K562 (cell line): ENCODE measurements at regions not wholly inside any gene's neighbourhood (a gene's known extent, or its start where the extent isn't known, plus 50 kb on each side); places are given as distances from the start of the nearest gene placed in this dataset.

Source experiments
- ATAC-seq: fragments of 200-7000 bp; cut with Tn5 transposase; 3 replicates; pipeline ENCODE4 v1.9.1; 2020; ENCODE audit warnings: moderate library complexity
- BruUV-seq: library from RNA; stranded (reverse); fragments of 400-500 nt; replicated peaks from 2 replicates; lab custom pipeline; 2021; lab: Mats Ljungman, UMichigan
- CTCF ChIA-PET: fragments of 300-600 bp; formaldehyde crosslinking; extraction: SDS; loops from one replicate; lab custom pipeline; 2021; ENCODE audit warnings: low intra/inter-chr PET ratio; lab: Yijun Ruan, JAX
- POLR2A ChIA-PET: fragments of 300-600, 350-650 bp; sonication (Branson Sonifier 250); formaldehyde crosslinking; extraction: SDS; loops from one replicate; lab custom pipeline; 2021; ENCODE audit warnings: antibody characterized with exemption, inconsistent platforms; lab: Yijun Ruan, JAX
- DNase-seq, 4 experiments: peaks; one replicate each; pipeline versions ENCODE4 v3.0.0 to v3.0.0-alpha.2; 2011 to 2018; ENCODE audit warnings: low spot score in 3 of 4, mixed read lengths in 3 of 4; ENCODE audit errors: extremely low read depth in 1 of 4
- FAIRE-seq: peaks from 2 replicates; lab custom pipeline; 2011; peaks lifted over from hg19 to GRCh38; lab: Jason Lieb, UNC
- H2AFZ ChIP-seq: 2 replicates; pipeline ENCODE4 v1.6.0; 2011; ENCODE audit warnings: low read depth, low read length, control low read depth, inconsistent platforms
- H3K27ac ChIP-seq: fragments of 200-600 bp; 3 replicates; pipeline ENCODE4 v1.8.0; 2011; ENCODE audit warnings: low read depth, mild to moderate bottlenecking, control low read depth, inconsistent platforms, low read length, moderate library complexity, mixed read lengths; ENCODE audit errors: extremely low read depth
- H3K27me3 ChIP-seq, 2 experiments: fragments of 300-600 bp in 1 of 2; 2 replicates in 1 of 2; 3 replicates in 1 of 2; pipeline versions ENCODE4 v1.6.0 to v1.8.0; 2011; ENCODE audit warnings: inconsistent platforms in 2 of 2, low read length in 2 of 2, mild to moderate bottlenecking in 1 of 2, mixed read lengths in 1 of 2, moderate library complexity in 1 of 2; ENCODE audit not compliant: control insufficient read depth in 2 of 2, insufficient read depth in 2 of 2
- H3K36me3 ChIP-seq: fragments of 300-600 bp; 3 replicates; pipeline ENCODE4 v1.8.0; 2011; ENCODE audit warnings: mild to moderate bottlenecking, low read length, inconsistent platforms; ENCODE audit not compliant: control insufficient read depth, insufficient read depth
- H3K4me1 ChIP-seq, 2 experiments: fragments of 200-600 bp in 1 of 2; replicated peaks in 1 of 2; 2 replicates in 1 of 2; 3 replicates in 1 of 2; pipeline versions ENCODE4 v1.5.1 to v1.8.0; 2011; ENCODE audit warnings: inconsistent platforms in 2 of 2, low read length in 2 of 2, mild to moderate bottlenecking in 1 of 2, mixed read lengths in 1 of 2, moderate library complexity in 1 of 2; ENCODE audit not compliant: control insufficient read depth in 2 of 2, insufficient read depth in 2 of 2
- H3K4me2 ChIP-seq: 2 replicates; pipeline ENCODE4 v1.6.1; 2011; ENCODE audit warnings: low read length, control low read depth, inconsistent platforms, mixed read lengths; ENCODE audit not compliant: insufficient read depth
- H3K4me3 ChIP-seq: fragments of 200-600 bp; sonication (generic), shearing (Covaris generic); 2 replicates; pipeline ENCODE4 v1.5.1; 2016; ENCODE audit warnings: control low read depth, inconsistent platforms
- H3K79me2 ChIP-seq: fragments of 200-600 bp; 3 replicates; pipeline ENCODE4 v1.8.0; 2011; ENCODE audit warnings: low read length, inconsistent platforms; ENCODE audit not compliant: control insufficient read depth, insufficient read depth
- H3K9ac ChIP-seq, 2 experiments: 2 replicates each; pipeline versions ENCODE4 v1.6.0 to v1.6.1; 2011; ENCODE audit warnings: low read depth in 2 of 2, low read length in 2 of 2, control low read depth in 1 of 2, inconsistent platforms in 1 of 2, mild to moderate bottlenecking in 1 of 2, mixed read lengths in 1 of 2; ENCODE audit not compliant: insufficient read depth in 1 of 2
- H3K9me1 ChIP-seq: one replicate; pipeline ENCODE4 v1.6.0; 2011; ENCODE audit warnings: inconsistent platforms, mild to moderate bottlenecking, low read length, moderate library complexity; ENCODE audit not compliant: control insufficient read depth, insufficient read depth
- H3K9me3 ChIP-seq: replicated peaks from 2 replicates; pipeline ENCODE4 v1.5.1; 2011; ENCODE audit warnings: low read depth, low read length, inconsistent platforms; ENCODE audit not compliant: control insufficient read depth, insufficient read depth
- H4K20me1 ChIP-seq: replicated peaks from 2 replicates; pipeline ENCODE4 v1.6.1; 2011; ENCODE audit warnings: low read length, inconsistent platforms, mixed read lengths; ENCODE audit not compliant: control insufficient read depth, insufficient read depth
- NFIC ChIP-seq: fragments of 450-650 bp; IDR thresholded peaks from 2 replicates; pipeline ENCODE4 v1.6.1; 2017; ENCODE audit warnings: mild to moderate bottlenecking, inconsistent platforms
- NFIX ChIP-seq: fragments of 250-450 bp; sonication (Bioruptor Pico); IDR thresholded peaks from 2 replicates; pipeline ENCODE4 v1.4.0; 2020; ENCODE audit warnings: low read depth, mild to moderate bottlenecking, moderate library complexity
- ZNF174 ChIP-seq: fragments of 250-450 bp; sonication (Bioruptor Pico); IDR thresholded peaks from 2 replicates; pipeline ENCODE4 v1.4.0; 2020; ENCODE audit warnings: mild to moderate bottlenecking
- WGBS: fragments of 100-300 bp; shearing (Covaris generic); methylation state at CpG from one replicate; pipeline ENCODE4 v1.1.6; 2016; ENCODE audit warnings: low coverage, mixed read lengths; ENCODE audit not compliant: insufficient coverage; ENCODE audit errors: missing lambda C conversion rate; 5-methylcytosine and 5-hydroxymethylcytosine counted together
- in situ Hi-C: fragments of 300-500 bp; cut with MboI; formaldehyde crosslinking; loops from 4 replicates; pipeline ENCODE4 v1.15.0; 2018; ENCODE audit warnings: inconsistent platforms, mixed read lengths
- intact Hi-C: fragments of 100-400 bp; cut with micrococcal nuclease; formaldehyde crosslinking; loops from 2 replicates; pipeline ENCODE4 v1.14.2; 2022
- TF ChIP-seq, protein P1 (sequence below): sonication (generic); formaldehyde crosslinking; IDR thresholded peaks from 2 replicates; pipeline ENCODE4 v1.8.0; 2023; ENCODE audit warnings: mild to moderate bottlenecking, missing genetic modification reagents

GRCh38 chr12:5264006-5264405 is 167.9 kb upstream of the NTF3 start:
- Histone ChIP-seq H3K27me3 (no peaks in the 10 kb centered on the region; a peak in 4 of 5 replicates), H3K4me3 (no peak overlapping the region), H3K4me1 (no peaks in the 10 kb centered on the region; a peak in 1 of 5 replicates), H4K20me1 (no peaks in the 10 kb centered on the region), H3K36me3 (no peaks in the 10 kb centered on the region), H2AFZ (no peak overlapping the region), H3K4me2 (no peak overlapping the region), H3K79me2 (no peaks in the 10 kb centered on the region), H3K9me1 (no peaks in the 10 kb centered on the region), H3K27ac (no peak overlapping the region), H3K9me3 (no peaks in the 10 kb centered on the region), H3K9ac (no peak overlapping the region)
- POLR2A ChIA-PET, result interaction anchor here (0.7 kb wide), 1 partner anchor 139 kb away, joined by 3 read pairs; no protein-coding TSS in a partner anchor
- DNase-seq (peak in 1 of 4 experiments; percentile 15), FAIRE-seq (no peak), ATAC-seq (no peak)
- intact Hi-C loops, result no loop called here
- TF ChIP-seq NFIC (peak; percentile 85), ZNF174 (CRISPR knock-in tag) (no peak), NFIX (CRISPR knock-in tag) (0 out of 2 replicates have a peak, but pooled peaks have one; percentile 28)
- TF ChIP-seq, protein P1, sequence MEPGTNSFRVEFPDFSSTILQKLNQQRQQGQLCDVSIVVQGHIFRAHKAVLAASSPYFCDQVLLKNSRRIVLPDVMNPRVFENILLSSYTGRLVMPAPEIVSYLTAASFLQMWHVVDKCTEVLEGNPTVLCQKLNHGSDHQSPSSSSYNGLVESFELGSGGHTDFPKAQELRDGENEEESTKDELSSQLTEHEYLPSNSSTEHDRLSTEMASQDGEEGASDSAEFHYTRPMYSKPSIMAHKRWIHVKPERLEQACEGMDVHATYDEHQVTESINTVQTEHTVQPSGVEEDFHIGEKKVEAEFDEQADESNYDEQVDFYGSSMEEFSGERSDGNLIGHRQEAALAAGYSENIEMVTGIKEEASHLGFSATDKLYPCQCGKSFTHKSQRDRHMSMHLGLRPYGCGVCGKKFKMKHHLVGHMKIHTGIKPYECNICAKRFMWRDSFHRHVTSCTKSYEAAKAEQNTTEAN, result no peak
- CTCF ChIA-PET, result no interaction called here
- 0% methylated on average over 2 of the region's 2 CpGs for WGBS
- in situ Hi-C loops, result no loop called here
- no TSS peak for BruUV-seq
